HG02885 (cell line): ENCODE measurements at regions not wholly inside any gene's neighbourhood (a gene's known extent, or its start where the extent isn't known, plus 50 kb on each side); places are given as distances from the start of the nearest gene placed in this dataset.

ENCODE experiments used
- ATAC-seq: cut with Tn5 transposase; IDR thresholded peaks from one replicate; pipeline ENCODE4 v1.9.1; 2021; ENCODE audit warnings: mild to moderate bottlenecking; ENCODE audit not compliant: unreplicated experiment, poor library complexity

- ATAC-seq, result no peak
Measured at GRCh38 chr7:156459582-156459981, 181.0 kb upstream of the RNF32 start.

- no peak for ATAC-seq
Measured at GRCh38 chr7:156459067-156459466, 181.5 kb upstream of the RNF32 start.

GRCh38 chr7:156458011-156458410 is 182.6 kb upstream of the RNF32 start:
- ATAC-seq, result no peak

GRCh38 chr7:156456503-156457115 is 184.0 kb upstream of the RNF32 start:
- no peak for ATAC-seq

- ATAC-seq, result no peak
Measured at GRCh38 chr7:156456032-156456431, 184.5 kb upstream of the RNF32 start.

- no peak for ATAC-seq
Measured at GRCh38 chr7:156450473-156450872, 190.1 kb upstream of the RNF32 start.

- ATAC-seq, result no peak
Measured at GRCh38 chr7:156448918-156449317, 191.7 kb upstream of the RNF32 start.

- ATAC-seq, result no peak
Measured at GRCh38 chr7:156446990-156447389, 193.6 kb upstream of the RNF32 start.

- no peak for ATAC-seq
Measured at GRCh38 chr7:156445997-156446761, 194.4 kb upstream of the RNF32 start.

- ATAC-seq, result no peak
Measured at GRCh38 chr7:156442516-156442915, 198.1 kb upstream of the RNF32 start.

GRCh38 chr7:156440456-156440855 is 200.1 kb upstream of the RNF32 start:
- no peak for ATAC-seq

- no peak for ATAC-seq
Measured at GRCh38 chr7:156438011-156438410, 202.6 kb upstream of the RNF32 start.

GRCh38 chr7:156437021-156437614 is 203.5 kb upstream of the RNF32 start:
- no peak for ATAC-seq

- ATAC-seq, result no peak
Measured at GRCh38 chr7:156435486-156436231, 204.9 kb upstream of the RNF32 start.

GRCh38 chr7:156434706-156435105 is 205.9 kb upstream of the RNF32 start:
- no peak for ATAC-seq

- no peak for ATAC-seq
Measured at GRCh38 chr7:156432018-156432417, 208.6 kb upstream of the RNF32 start.

GRCh38 chr7:156430109-156430508 is 210.5 kb upstream of the RNF32 start:
- no peak for ATAC-seq

- no peak for ATAC-seq
Measured at GRCh38 chr7:156429514-156429913, 211.1 kb upstream of the RNF32 start.

- no peak for ATAC-seq
Measured at GRCh38 chr7:156423876-156424275, 216.7 kb upstream of the RNF32 start.

- no peak for ATAC-seq
Measured at GRCh38 chr7:156420496-156420895, 220.1 kb upstream of the RNF32 start.

- ATAC-seq, result no peak
Measured at GRCh38 chr7:156419782-156420181, 220.8 kb upstream of the RNF32 start.
